K562 (cell line): ENCODE measurements at regions not wholly inside any gene's neighbourhood (a gene's known extent, or its start where the extent isn't known, plus 50 kb on each side); places are given as distances from the start of the nearest gene placed in this dataset.

Experiments used
- CC2D1A ChIP-seq: fragments of 450-650 bp; IDR thresholded peaks from 2 replicates; pipeline ENCODE4 v1.6.1; 2017; ENCODE audit warnings: mild to moderate bottlenecking
- EP300 ChIP-seq: IDR thresholded peaks from 2 replicates; pipeline ENCODE4 v1.6.1; 2012; ENCODE audit warnings: low read length, improper control_type of control experiment
- FOXK2 ChIP-seq, 2 experiments: fragments of 450-650 bp; IDR thresholded peaks in 1 of 2; conservative IDR thresholded peaks in 1 of 2; 2 replicates each; pipeline ENCODE4 v1.6.1; 2016; ENCODE audit warnings: low read depth in 2 of 2, mild to moderate bottlenecking in 1 of 2
- JUN ChIP-seq, 2 experiments: sonication (generic) in 1 of 2; formaldehyde crosslinking in 1 of 2; IDR thresholded peaks; 2 replicates each; pipeline versions ENCODE4 v1.6.1 to v1.8.0; 2012 to 2022; ENCODE audit warnings: borderline replicate concordance in 2 of 2, mild to moderate bottlenecking in 2 of 2, improper control_type of control experiment in 1 of 2, low read depth in 1 of 2, low read length in 1 of 2, missing genetic modification reagents in 1 of 2
- MYC ChIP-seq, 2 experiments: fragments of 250-450 bp in 1 of 2; sonication (Bioruptor Pico) in 1 of 2; IDR thresholded peaks; 2 replicates each; pipeline versions ENCODE4 v1.5.1 to v1.6.1; 2012 to 2021; ENCODE audit warnings: low read depth in 2 of 2, borderline replicate concordance in 1 of 2, improper control_type of control experiment in 1 of 2, low read length in 1 of 2, mild to moderate bottlenecking in 1 of 2, moderate library complexity in 1 of 2
- ZNF239 ChIP-seq: fragments of 250-450 bp; sonication (Bioruptor Pico); IDR thresholded peaks from 2 replicates; pipeline ENCODE4 v1.4.0; 2020; ENCODE audit warnings: mild to moderate bottlenecking
- TF ChIP-seq, protein P1 (sequence below): sonication (generic); formaldehyde crosslinking; IDR thresholded peaks from 2 replicates; pipeline ENCODE4 v1.5.0; 2020; ENCODE audit warnings: missing genetic modification reagents

DNA sequence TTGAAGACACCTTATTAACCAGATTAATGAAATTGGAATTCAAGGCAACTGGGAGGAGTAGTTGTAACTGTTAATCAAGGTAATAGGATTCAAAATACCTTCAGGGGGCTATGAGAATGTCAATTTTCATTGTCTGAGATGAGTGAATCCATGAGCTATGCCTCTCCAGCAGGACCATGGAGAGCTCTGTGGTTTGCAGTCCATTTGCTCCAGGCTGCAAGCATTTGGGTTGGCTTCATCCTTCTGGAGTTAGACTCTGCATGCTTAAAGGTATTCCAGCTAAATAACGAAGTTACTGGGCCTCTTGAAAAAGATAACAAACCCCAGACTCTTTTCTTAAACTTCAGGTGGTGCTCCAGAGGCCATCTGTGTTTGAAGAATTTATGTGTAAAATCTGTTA is 207.1 kb upstream of the SLC8A1 start:
- TF ChIP-seq EP300 (no peak), CC2D1A (no peak), FOXK2 (conservative IDR thresholded peaks at IDR 0.05 in 1 of 2, IDR thresholded peaks at IDR 0.05 in 1 of 2; ENCODE audit: low read depth in 2 of 2) (no peak), MYC (IDR thresholded peaks at IDR 0.05; ENCODE audit: low read depth, low read length) (no peak), MYC (CRISPR knock-in tag; IDR thresholded peaks at IDR 0.05; ENCODE audit: borderline replicate concordance, low read depth) (no peak), ZNF239 (CRISPR knock-in tag) (no peak), JUN (IDR thresholded peaks at IDR 0.05; ENCODE audit: borderline replicate concordance, low read depth, low read length) (no peak), JUN (CRISPR knock-in tag; IDR thresholded peaks at IDR 0.05; ENCODE audit: borderline replicate concordance) (no peak)
- TF ChIP-seq, protein P1, sequence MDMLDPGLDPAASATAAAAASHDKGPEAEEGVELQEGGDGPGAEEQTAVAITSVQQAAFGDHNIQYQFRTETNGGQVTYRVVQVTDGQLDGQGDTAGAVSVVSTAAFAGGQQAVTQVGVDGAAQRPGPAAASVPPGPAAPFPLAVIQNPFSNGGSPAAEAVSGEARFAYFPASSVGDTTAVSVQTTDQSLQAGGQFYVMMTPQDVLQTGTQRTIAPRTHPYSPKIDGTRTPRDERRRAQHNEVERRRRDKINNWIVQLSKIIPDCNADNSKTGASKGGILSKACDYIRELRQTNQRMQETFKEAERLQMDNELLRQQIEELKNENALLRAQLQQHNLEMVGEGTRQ (CRISPR knock-in tag), result no peak
